ENCODE measurements at regions not wholly inside any gene's neighbourhood (a gene's known extent, or its start where the extent isn't known, plus 50 kb on each side); places are given as distances from the start of the nearest gene placed in this dataset.

DNA sequence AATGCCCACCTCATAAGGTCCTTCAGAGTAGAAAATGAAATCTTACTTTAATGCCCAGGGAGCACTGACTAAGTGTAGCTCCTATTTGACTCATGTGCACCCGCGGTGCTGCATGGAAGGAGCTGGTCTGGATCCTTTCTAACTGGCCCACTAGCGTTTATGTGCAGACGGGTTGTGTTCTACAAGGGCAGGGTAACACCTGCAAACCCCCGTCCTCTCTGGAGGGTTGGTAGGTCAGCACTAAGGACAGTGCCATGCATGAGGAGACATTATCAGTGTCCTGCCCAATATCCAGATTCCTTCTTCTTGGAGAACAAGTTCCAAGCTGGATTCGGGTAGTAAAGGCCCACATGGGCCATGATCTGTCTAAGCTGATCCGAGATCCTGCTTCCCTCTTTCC is 140.3 kb downstream of the ANKRD60 start:
- TF ChIP-seq, protein P1, sequence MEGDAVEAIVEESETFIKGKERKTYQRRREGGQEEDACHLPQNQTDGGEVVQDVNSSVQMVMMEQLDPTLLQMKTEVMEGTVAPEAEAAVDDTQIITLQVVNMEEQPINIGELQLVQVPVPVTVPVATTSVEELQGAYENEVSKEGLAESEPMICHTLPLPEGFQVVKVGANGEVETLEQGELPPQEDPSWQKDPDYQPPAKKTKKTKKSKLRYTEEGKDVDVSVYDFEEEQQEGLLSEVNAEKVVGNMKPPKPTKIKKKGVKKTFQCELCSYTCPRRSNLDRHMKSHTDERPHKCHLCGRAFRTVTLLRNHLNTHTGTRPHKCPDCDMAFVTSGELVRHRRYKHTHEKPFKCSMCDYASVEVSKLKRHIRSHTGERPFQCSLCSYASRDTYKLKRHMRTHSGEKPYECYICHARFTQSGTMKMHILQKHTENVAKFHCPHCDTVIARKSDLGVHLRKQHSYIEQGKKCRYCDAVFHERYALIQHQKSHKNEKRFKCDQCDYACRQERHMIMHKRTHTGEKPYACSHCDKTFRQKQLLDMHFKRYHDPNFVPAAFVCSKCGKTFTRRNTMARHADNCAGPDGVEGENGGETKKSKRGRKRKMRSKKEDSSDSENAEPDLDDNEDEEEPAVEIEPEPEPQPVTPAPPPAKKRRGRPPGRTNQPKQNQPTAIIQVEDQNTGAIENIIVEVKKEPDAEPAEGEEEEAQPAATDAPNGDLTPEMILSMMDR (conservative IDR thresholded peaks at IDR 0.05; ENCODE audit: low read depth, low read length) = no peak
- no peak for TF ChIP-seq EZH2 (IDR thresholded peaks at IDR 0.05; ENCODE audit: low read length, unreplicated experiment)
